Erythroblast (primary cell): ENCODE measurements at regions not wholly inside any gene's neighbourhood (a gene's known extent, or its start where the extent isn't known, plus 50 kb on each side); places are given as distances from the start of the nearest gene placed in this dataset.
"Not testable (repeated sequence)": the region's sequence is repeated elsewhere in the genome, so short reads cannot be mapped to it uniquely, and the experiment has no call there.

Experiments
- DNase-seq, 2 experiments: peaks; one replicate each; lab custom pipeline; 2025; lab: John Stamatoyannopoulos, UW
- GATA1 ChIP-seq: IDR thresholded peaks from 2 replicates; pipeline ENCODE4 v1.6.1; 2011; ENCODE audit warnings: low read depth, mild to moderate bottlenecking, control low read depth, low read length, moderate library complexity
- POLR2A ChIP-seq: IDR thresholded peaks from 2 replicates; pipeline ENCODE4 v1.6.1; 2011; ENCODE audit warnings: mild to moderate bottlenecking, low read length

DNA sequence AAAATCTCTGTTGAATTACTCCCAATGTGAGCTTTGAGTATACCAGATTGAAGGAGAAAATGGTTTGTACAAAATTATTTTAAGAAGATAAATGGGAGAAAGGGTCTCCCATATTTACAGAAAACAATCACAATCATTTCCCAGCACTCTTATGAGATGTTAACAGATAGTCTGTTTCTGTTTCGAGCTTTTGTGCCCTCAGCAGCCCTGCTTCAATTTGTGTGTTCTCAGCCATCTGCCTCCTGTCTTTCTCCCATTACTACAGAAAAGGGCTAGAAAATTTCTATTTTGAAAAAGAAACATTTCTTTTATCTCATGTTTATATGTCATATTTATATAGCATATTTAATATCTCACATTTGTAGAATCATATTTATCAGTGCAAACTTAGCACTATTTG is 498.4 kb downstream of the TTLL7 start:
- TF ChIP-seq POLR2A (no peak), GATA1 (no peak)

DNA sequence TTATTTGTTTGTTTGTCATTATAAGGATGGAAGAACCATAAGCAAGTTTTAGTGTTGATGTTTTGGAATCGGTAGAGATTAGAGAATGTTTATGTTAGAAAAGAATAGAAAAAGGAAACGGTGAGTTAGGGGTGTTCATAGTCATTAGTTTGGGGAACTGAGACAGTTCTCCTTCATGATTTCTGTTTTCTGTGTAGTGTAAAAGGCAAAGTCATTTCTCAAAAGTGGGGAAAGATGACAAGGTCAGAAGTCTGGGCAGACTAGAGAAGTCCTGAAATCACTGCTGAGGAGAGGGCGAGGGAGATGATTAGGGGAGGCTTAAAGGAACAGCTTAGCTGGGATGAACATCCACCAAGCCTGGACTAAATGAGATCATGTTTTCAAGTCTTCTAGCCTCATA is 498.9 kb downstream of the TTLL7 start:
- no peak for DNase-seq

More for the DNA sequence above, 498.4 kb downstream of the TTLL7 start:
- DNase-seq: no peak

DNA sequence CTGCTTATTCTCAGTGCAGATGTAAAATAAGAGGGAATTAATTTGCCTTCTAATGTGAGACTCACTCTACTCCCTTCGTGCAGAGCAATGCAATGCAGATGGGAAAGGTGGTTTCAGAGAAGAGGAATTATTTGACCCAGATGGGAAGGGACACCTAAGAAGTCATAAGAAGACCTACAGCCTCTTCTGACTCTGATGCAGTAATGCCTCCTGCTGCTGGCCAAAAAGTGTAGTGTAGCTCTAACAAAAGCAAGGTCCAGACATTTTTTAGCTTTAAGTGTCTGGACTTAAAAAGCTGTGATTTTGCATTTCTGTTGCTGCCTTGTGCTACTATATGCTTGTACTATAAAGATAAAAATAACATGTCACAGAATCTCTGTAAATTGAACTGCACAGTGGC is 501.4 kb downstream of the TTLL7 start:
- DNase-seq: no peak
- TF ChIP-seq GATA1: no peak
- TF ChIP-seq POLR2A: no peak

More for the DNA sequence above, 498.9 kb downstream of the TTLL7 start:
- TF ChIP-seq GATA1 (no peak), POLR2A (no peak)

DNA sequence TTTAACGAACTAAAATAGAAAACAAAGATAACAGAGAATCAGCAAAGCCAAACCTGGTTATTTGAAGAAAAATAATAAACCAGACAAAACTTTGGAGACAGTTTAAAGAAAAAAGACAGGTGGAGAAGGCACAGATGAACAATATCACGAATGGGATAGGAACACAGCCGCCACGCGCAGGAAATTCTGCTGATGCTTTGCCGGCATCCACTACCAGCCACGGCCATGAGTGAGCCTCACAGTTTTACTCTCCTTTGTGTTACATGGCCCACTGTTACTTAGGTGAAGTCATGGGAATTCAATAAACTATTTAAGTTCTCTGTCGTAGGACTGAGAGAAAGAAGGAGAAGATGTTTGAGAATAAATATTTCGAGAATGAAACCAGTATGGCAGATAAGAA is 503.4 kb downstream of the TTLL7 start:
- DNase-seq: no peak
- TF ChIP-seq POLR2A: no peak
- TF ChIP-seq GATA1: no peak

DNA sequence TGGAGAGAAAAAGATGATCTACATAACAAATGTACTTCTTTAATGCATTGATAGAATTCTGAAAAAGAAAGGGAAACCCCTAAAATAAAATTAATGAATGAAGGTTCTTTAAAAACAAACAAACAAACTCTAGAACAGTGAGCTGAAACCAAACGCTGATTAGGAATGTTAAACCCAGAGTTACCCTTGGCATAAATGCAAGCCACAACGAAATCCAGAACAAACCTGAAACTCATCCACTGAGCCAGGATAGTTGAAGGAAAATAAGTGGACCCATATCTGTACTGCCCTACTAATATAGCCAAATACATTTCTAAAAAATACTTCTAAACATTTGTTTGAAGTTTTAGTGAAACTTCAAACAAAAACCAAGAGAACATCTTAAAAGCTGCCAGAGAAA is 505.3 kb downstream of the TTLL7 start:
- TF ChIP-seq POLR2A (no peak), GATA1 (no peak)
- no peak for DNase-seq

DNA sequence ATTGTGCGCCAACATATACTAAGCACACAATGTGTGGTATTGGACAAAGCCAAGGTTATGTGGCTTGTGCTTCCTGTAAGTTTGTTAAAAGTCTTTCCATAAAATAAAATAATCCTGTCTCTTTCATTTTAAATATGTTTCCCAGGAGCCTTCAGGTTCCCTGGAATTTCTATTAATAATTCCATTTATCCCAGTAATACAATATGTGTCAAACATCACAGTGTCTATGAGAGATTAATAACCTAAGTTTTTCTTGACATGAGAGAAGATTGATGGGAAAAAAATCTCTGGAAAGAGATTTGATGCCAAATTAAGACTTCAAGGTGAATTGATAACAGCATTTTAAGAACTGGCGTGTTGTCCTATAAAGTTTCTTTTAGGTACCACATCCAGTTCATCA is 507.0 kb downstream of the TTLL7 start:
- DNase-seq: no peak
- TF ChIP-seq GATA1 (no peak), POLR2A (no peak)

DNA sequence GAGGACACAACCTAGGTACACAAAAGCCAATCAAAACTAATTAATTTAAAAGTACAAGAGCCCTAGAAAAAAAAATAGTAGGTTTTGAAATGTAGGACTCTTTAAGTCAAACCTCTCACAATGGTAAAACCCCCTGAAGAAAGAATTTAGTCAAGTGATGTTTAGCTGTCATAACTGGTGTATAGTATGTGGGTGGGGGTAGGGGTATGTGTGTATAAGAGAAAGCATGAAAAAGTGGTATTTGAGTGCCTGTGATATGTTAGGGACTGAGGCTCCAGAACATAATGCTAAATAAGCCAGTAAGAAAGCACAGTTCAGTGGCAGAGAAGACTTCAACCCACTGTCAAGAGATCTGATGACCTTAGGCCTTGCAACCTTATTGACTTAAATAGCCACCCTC is 507.9 kb downstream of the TTLL7 start:
- no peak for DNase-seq
- no peak for TF ChIP-seq GATA1
- no peak for TF ChIP-seq POLR2A

DNA sequence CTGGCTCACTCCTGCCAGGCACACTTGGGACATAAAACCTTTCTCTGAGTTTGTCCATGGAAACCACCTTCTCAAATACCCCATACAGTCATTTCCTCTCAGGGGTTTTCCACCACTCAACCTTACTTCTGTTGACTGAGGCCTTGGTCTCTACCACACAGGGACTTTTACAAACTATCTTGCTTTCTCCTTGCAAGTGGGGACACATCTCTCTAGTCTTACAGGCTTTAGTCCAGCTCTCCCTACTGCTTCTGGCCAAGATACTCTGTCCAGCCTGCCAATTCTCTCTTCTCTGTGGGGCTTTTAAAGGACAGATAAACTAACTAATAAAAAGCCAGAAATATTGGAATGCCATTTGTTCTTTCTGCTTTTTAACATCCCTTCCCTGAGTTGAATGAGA is 510.8 kb downstream of the TTLL7 start:
- not testable (repeated sequence) for DNase-seq

DNA sequence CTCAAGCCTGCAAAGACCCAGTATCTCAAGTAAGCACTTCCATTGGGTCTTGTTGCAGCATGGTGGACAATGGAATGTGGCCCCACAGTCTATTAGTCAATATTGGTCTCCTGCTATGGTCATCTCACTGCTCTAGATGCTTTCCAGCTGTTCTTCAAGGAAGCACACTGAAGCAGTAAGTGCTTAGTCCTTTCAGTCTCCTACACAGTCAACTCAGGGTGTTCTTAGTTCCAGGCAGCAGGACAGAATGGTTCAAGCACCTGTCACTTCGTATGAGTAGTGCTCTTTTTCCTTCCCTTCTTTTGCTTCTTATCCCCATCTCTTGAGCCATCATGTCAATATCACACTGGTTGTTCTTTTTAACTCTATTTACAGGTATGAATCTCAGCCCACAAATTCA is 511.5 kb downstream of the TTLL7 start:
- DNase-seq: not testable (repeated sequence)

DNA sequence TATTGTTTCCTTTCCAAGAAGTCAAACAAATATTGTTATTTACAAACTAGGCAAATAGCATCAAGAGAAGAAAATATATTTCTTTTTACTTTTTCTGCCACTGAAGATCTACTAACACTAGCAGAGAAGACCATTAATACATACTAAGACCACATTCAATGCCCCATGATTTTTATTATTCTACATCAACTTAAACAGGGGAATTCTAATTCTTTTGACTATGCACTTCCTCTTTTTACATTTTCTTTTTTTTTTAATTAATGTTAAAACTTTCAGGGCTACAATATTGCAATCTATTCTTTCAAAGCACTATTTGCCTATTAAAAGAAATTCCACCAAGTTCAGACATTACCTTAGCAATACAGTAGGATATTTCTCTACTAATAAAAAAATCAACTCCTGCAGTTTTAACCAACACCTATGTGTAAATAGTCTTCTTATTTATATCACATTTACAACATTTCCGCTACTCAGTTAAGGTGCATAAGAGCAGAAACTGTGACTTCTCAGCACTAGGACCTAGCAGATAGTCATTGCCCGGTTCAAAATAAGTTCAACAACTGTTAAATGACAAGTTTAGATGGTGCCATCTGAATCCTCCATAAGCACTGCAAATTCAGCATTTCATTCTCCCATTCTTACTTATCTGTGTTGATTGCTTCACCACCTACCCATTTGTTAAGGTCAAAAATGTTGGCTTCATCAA is 513.5 kb downstream of the TTLL7 start:
- not testable (repeated sequence) for DNase-seq

DNA sequence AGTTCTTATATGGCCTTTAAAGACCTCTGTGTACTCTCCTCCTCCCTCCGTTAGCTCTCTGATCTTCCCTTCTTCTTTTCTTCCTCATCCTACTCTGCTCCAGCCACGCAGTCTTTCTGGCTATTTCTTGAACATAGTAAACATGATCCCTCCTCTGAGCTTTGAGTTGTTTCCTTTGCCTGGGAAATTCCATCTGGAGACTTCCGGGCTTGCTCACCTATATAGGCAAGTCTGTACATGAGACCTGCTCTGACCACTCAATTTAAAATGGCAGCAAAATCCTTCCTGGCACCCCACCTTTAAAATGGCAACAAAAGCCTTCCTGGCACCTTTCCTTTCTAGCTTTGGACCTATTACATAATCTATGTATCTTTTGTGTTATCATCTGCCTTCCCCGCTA is 517.6 kb downstream of the TTLL7 start:
- not testable (repeated sequence) for DNase-seq

DNA sequence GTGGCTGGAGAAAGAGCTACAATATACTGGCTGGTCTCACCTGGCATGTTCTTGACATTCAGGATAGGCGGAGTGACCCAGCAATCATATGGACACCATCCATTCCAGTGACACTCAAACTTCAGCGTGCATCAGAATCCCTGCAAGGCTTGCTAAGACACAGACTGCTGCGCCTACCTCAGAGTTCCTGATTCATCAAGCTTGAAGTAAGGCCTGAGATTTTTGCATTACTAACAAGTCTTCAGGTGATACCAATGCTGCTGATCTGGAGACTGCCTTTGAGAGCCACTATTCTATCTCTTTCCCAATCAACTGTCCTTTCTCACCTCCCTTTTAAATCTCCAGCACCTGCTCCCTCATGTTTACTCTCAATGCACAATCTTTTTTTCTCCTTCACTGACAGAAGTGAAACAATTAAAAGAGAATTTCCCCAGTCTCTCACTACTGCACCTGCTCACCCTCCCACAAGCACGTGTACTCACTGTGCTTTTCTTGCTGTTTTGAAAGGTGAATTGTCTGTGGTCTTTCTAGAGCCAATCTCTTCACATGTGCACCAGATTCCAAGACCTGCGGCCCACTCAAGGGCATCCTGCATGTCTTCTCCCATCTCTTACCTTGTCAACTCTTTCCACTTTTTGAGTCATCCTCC is 519.2 kb downstream of the TTLL7 start:
- not testable (repeated sequence) for DNase-seq

DNA sequence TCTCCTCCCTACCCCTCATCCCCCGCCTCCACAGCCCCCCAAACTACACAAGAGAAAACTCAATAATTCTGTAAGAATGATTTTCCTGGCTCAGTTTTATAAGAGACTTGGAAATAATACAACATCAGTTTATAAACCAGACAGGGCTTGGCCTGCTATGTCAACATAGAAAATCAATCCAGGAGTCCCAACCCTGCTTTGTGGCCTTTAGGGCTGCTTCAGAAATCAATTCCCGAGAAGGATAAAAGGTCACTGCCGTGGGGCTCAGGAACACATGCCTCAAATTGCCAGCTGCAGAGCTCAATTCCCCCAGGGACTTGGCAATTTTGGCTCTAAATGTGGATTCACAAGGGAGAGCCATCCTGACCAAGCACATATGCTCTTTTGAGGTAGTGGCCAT is 520.8 kb downstream of the TTLL7 start:
- DNase-seq: not testable (repeated sequence)

DNA sequence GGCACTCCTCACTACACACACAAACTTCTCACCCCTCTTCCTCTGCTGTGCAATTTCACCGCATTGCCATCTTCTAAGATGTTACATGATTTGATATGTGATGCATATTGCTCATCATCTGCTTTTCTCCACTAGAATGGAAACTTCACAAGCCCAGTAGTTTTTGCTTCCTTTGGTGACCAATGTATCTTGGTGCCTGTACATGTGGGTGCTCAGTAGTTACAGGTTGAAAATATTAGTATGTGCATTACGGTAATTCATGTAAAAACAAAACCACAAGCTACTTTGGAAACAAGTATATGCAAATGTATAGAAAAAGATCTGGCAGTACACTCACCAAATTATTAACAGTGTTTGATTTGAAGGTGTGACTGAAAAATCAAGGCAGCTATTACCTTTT is 522.4 kb downstream of the TTLL7 start:
- not testable (repeated sequence) for DNase-seq

DNA sequence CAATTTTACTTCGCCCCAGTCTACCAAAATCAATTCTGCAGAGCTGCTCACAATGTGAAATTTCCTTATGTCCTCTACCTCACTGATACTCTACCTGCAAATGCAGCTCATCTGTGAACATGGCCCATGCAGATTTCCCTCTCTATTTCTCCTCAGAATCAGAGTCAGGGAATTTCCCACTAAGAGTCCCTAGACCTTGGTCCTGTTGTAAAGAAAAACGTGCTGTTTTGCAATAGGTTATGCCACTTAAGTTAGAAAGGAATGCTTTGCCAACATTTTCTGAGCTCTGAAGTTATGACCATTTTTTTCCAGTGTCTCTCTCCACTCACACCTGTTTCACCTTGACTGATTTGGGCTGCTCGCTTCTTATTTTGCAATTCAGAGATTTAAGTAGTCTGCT is 524.0 kb downstream of the TTLL7 start:
- DNase-seq: not testable (repeated sequence)

DNA sequence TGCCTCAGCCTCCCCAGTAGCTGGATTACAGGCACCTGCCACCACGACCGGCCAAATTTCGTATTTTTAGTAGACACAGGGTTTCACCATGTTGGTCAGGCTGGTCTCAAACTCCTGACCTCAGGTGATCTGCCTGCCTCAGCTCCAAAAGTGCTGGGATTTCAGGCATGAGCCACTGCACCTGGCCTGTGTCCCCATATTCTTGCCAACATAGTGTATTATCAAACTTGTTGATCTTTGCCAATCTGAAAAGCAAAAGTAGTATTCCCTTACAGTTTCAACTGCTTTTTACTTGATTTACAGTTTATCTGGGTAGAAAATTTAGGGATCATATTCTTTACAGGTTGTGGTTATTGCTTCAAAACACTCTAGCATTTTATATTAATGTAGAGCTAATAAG is 524.9 kb downstream of the TTLL7 start:
- DNase-seq: not testable (repeated sequence)

DNA sequence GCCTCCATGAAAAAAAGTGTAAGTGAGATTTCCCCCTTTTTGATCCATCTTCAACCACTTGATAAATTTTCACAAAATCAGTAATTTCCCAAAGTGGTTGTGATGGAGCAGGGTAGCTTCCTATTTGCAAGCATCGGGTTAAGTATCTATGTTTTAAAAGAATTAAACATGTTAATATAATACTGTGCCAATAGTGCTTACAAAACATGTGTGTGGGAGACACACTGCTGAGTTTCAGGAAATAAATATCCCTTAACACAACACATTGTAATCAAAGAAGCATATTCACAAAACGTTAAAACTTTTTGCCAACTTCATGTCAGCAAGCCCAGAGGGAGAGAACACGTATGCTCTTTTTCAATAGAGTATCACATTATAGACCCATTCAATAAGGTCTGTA is 526.9 kb downstream of the TTLL7 start:
- not testable (repeated sequence) for DNase-seq

DNA sequence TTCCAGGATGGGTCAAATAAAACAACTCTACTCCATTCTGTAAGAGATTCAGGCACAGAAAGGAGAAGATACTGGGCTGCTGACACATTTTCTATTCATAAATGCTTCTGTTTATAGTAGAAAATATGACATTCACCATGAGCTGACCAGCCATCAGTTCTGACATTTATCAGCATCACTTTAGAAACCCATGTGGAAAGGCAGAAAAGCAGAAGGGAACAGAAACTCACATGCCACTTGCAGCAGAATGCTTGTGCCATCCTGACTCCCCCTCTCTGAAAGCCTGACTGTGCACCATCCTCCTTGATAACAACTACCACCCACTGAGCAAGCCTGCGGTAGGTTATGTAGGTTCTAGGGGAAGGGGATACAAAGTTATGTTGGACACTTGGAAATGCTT is 527.7 kb downstream of the TTLL7 start:
- DNase-seq: not testable (repeated sequence)

DNA sequence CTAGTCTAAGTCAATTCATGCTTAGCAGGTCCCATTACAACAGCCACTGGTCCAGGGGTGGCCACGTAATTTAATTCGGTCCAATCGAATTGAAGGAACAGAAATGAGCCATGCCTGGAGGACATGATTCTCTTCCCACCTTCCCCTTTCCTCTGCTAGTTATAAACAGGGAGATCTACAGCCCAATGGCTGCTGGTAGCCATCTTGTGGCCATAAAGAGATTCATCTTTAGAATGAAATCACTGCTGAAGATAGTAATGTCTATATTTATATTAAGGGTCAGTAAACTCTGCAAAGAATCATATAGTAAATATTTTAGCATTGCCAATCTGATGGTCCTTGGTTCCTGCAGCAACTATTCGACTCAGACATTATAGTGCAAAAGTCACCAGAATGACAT is 530.6 kb downstream of the TTLL7 start:
- DNase-seq: not testable (repeated sequence)

DNA sequence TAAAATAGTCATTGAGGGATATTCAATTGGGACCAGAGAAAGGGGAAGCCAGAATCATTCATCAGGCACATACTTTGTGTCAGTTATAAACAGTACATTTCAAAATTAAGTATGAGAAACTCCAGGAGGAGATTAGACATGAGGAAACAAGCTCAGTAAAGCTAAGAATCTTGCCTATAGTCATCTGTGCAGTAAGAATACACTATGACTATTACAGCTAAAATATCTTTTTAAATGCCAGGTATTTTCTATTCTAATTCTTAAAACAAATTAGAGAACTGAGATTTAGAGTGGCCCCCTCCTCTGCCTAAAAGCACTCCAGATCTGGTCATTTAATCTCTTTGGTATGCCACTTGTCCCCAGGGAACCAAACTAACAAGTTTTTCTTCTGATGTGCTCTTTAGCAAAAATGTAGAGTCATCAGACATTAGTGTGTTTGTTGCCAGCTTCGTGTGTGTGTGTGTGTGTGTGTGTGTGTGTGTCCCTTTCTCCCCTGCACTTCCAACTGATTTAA is 541.1 kb downstream of the TTLL7 start:
- not testable (repeated sequence) for DNase-seq

DNA sequence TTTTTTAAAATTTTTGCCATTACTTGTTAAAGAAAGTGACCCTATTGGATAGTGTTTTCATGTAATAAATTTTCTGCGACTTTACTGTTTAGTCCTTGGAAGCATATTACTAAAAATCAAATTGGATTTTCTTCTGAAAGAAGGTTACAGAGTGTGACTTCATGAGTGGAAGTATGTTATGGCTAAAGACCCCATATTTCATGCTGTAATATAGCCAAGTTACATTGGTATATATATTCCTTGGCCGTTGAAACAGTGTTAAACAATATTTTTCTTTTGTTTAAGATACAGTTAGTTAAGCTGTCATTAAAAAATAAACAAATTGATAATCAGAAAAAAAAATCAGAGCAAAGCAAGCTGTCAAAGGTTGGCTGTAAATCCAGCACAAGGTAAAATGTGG is 541.7 kb downstream of the TTLL7 start:
- not testable (repeated sequence) for DNase-seq

DNA sequence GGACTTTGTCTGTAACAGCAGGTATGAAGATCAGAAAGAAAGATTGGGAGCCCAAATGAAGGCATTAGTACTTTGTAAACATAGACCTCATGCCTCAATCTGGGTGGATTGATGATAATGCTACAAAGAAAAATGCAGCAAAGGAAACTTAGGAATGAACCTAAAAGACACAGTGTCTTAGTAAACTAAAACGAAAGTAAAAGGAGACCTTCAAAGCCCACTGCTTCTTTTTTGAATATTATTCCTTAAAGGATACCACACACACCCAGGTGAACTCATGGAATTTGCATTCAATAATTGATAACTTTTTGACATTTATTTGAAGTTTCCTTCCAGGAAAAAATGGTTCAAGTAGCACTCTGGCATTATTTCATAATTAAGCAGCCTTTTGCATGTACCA is 543.2 kb downstream of the TTLL7 start:
- DNase-seq: not testable (repeated sequence)

DNA sequence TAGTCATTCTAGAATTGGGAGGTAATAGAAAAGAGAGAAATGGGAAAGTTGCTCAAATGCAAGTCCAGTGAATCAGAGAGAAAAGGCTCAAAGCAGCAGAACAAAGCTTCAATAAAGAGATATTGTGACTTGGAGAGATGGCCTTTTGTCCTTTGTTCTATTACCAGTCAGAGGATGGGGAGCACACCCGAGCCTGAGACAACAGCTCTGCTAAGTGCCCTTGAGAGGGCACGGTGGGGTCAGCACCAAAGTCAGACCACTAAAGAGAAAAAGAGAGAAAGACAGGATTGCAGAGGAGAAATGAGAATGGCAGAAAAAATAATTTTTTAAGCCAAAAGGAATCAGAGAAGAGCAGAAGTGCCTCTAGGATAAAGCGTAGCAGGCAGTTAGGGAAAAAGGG is 553.1 kb downstream of the TTLL7 start:
- not testable (repeated sequence) for DNase-seq
